ENCODE measurements at regions not wholly inside any gene's neighbourhood (a gene's known extent, or its start where the extent isn't known, plus 50 kb on each side); places are given as distances from the start of the nearest gene placed in this dataset.

GRCh38 chr4:138650929-138651448 lies 364.6 kb upstream of the NOCT start:
- TF ChIP-seq CTCF (conservative IDR thresholded peaks at IDR 0.05; ENCODE audit: low read length) (no peak), EZH2phosphoT487 (IDR thresholded peaks at IDR 0.05; ENCODE audit: borderline replicate concordance) (no peak)
